Fibroblast of lung (primary cell): ENCODE measurements at regions not wholly inside any gene's neighbourhood (a gene's known extent, or its start where the extent isn't known, plus 50 kb on each side); places are given as distances from the start of the nearest gene placed in this dataset.

ENCODE experiments used
- EZH2 ChIP-seq: IDR thresholded peaks from 2 replicates; pipeline ENCODE4 v1.5.1; 2012; ENCODE audit warnings: low read length, control low read depth, mild to moderate bottlenecking; ENCODE audit errors: missing control alignments
- TF ChIP-seq, protein P1 (sequence below), 2 donors: IDR thresholded peaks in 1 of 2; conservative IDR thresholded peaks in 1 of 2; 1 replicate in 1 of 2; 2 replicates in 1 of 2; pipeline ENCODE4 v1.5.1; 2011 to 2012; ENCODE audit warnings: low read length in 2 of 2, control low read depth in 1 of 2, inconsistent platforms in 1 of 2, low read depth in 1 of 2, mild to moderate bottlenecking in 1 of 2

GRCh38 chr18:41642756-41643155 lies 312.3 kb upstream of the PIK3C3 start:
- TF ChIP-seq, protein P1, sequence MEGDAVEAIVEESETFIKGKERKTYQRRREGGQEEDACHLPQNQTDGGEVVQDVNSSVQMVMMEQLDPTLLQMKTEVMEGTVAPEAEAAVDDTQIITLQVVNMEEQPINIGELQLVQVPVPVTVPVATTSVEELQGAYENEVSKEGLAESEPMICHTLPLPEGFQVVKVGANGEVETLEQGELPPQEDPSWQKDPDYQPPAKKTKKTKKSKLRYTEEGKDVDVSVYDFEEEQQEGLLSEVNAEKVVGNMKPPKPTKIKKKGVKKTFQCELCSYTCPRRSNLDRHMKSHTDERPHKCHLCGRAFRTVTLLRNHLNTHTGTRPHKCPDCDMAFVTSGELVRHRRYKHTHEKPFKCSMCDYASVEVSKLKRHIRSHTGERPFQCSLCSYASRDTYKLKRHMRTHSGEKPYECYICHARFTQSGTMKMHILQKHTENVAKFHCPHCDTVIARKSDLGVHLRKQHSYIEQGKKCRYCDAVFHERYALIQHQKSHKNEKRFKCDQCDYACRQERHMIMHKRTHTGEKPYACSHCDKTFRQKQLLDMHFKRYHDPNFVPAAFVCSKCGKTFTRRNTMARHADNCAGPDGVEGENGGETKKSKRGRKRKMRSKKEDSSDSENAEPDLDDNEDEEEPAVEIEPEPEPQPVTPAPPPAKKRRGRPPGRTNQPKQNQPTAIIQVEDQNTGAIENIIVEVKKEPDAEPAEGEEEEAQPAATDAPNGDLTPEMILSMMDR (conservative IDR thresholded peaks at IDR 0.05 in 1 of 2, IDR thresholded peaks at IDR 0.05 in 1 of 2; ENCODE audit: low read depth in 1 of 2, low read length in 2 of 2): no peak
- TF ChIP-seq EZH2: no peak
